ENCODE measurements at regions not wholly inside any gene's neighbourhood (a gene's known extent, or its start where the extent isn't known, plus 50 kb on each side); places are given as distances from the start of the nearest gene placed in this dataset.

DNA sequence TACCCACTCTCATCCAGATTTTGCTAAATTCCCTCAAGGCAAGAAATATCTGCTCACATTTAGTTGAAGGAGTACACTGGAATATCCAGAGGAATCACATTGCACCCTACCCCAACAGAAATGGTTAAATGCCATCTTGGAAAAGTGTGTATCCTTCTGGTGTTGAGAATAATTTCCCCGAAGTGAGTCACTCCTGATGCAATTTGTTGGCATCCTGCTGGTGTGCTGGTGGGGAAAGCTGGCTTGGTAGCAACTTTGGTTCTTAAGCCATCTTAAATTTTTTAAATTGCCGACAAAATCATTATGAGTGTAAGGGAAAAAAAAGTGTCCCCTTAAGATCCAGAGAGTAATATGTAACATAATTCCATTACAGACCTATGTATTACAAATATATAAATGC, 337.3 kb upstream of the DACH1 start:
- no peak for TF ChIP-seq CTCF (conservative IDR thresholded peaks at IDR 0.05 in 1 of 2, IDR thresholded peaks at IDR 0.05 in 1 of 2; ENCODE audit: extremely low read depth in 1 of 2, insufficient read depth in 1 of 2, low read depth in 1 of 2, low read length in 2 of 2)
- no peak for TF ChIP-seq EZH2 (IDR thresholded peaks at IDR 0.05; ENCODE audit: borderline replicate concordance, low read length)

Measured in mammary epithelial cell (primary cell).